Progenitor cell of endocrine pancreas (in vitro differentiated cells): ENCODE measurements at regions not wholly inside any gene's neighbourhood (a gene's known extent, or its start where the extent isn't known, plus 50 kb on each side); places are given as distances from the start of the nearest gene placed in this dataset.

ENCODE experiments used
- DNase-seq: peaks from one replicate; pipeline ENCODE4 v3.0.0; 2021; ENCODE audit warnings: low spot score; ENCODE audit not compliant: unreplicated experiment
- H3K27ac Mint-ChIP-seq: 2 replicates; pipeline ENCODE4 v1.8.0; 2021; ENCODE audit warnings: mild to moderate bottlenecking, moderate library complexity, mixed read lengths
- H3K27me3 Mint-ChIP-seq: 2 replicates; pipeline ENCODE4 v1.8.0; 2021; ENCODE audit warnings: mixed read lengths
- H3K36me3 Mint-ChIP-seq: 2 replicates; pipeline ENCODE4 v1.8.0; 2022; ENCODE audit warnings: mixed read lengths; ENCODE audit not compliant: insufficient read depth
- H3K4me1 Mint-ChIP-seq: 2 replicates; pipeline ENCODE4 v1.8.0; 2021; ENCODE audit warnings: low read depth, mixed read lengths
- H3K4me3 Mint-ChIP-seq: 2 replicates; pipeline ENCODE4 v1.8.0; 2021; ENCODE audit warnings: low read depth, mild to moderate bottlenecking, moderate library complexity, mixed read lengths
- H3K9me3 Mint-ChIP-seq: 2 replicates; pipeline ENCODE4 v1.8.0; 2021; ENCODE audit warnings: low read depth, mixed read lengths
- CTCF ChIP-seq: fragments of 200-600 bp; sonication (generic); IDR thresholded peaks from one replicate; pipeline ENCODE4 v1.5.0; 2021; ENCODE audit warnings: antibody characterized with exemption, mild to moderate bottlenecking; ENCODE audit not compliant: unreplicated experiment

- TF ChIP-seq CTCF, result no peak
- DNase-seq, result no peak
Measured at GRCh38 chr16:59574296-59574695, 840.2 kb upstream of the GOT2 start.

GRCh38 chr16:59573528-59574271 lies 839.6 kb upstream of the GOT2 start:
- no peaks in the 10 kb centered on the region for H3K4me1 Mint-ChIP-seq
- no peak overlapping the region for H3K27ac Mint-ChIP-seq
- H3K4me3 Mint-ChIP-seq, result no peak overlapping the region

More at GRCh38 chr16:59574296-59574695, 840.2 kb upstream of the GOT2 start:
- Mint-ChIP-seq H3K4me3 (no peak overlapping the region), H3K36me3 (no peaks in the 10 kb centered on the region), H3K27me3 (no peaks in the 10 kb centered on the region), H3K4me1 (no peaks in the 10 kb centered on the region), H3K27ac (no peak overlapping the region), H3K9me3 (no peaks in the 10 kb centered on the region)

GRCh38 chr16:59567496-59567895 lies 833.4 kb upstream of the GOT2 start:
- no peak overlapping the region for H3K27ac Mint-ChIP-seq
- DNase-seq, result no peak
- no peaks in the 10 kb centered on the region for H3K27me3 Mint-ChIP-seq
- no peaks in the 10 kb centered on the region for H3K9me3 Mint-ChIP-seq
- H3K4me3 Mint-ChIP-seq, result no peak overlapping the region
- no peaks in the 10 kb centered on the region for H3K4me1 Mint-ChIP-seq
- no peaks in the 10 kb centered on the region for H3K36me3 Mint-ChIP-seq
- no peak for TF ChIP-seq CTCF

More at GRCh38 chr16:59573528-59574271, 839.6 kb upstream of the GOT2 start:
- Mint-ChIP-seq H3K36me3 (no peaks in the 10 kb centered on the region), H3K27me3 (no peaks in the 10 kb centered on the region), H3K9me3 (no peaks in the 10 kb centered on the region)
- TF ChIP-seq CTCF, result no peak
- no peak for DNase-seq

GRCh38 chr16:59566446-59566845 lies 832.3 kb upstream of the GOT2 start:
- Mint-ChIP-seq H3K36me3 (no peaks in the 10 kb centered on the region), H3K27me3 (no peaks in the 10 kb centered on the region), H3K4me3 (no peak overlapping the region), H3K4me1 (no peaks in the 10 kb centered on the region), H3K9me3 (no peaks in the 10 kb centered on the region), H3K27ac (no peak overlapping the region)
- no peak for DNase-seq
- TF ChIP-seq CTCF, result no peak

- H3K4me3 Mint-ChIP-seq, result no peak overlapping the region
- H3K36me3 Mint-ChIP-seq, result no peaks in the 10 kb centered on the region
- H3K9me3 Mint-ChIP-seq, result no peaks in the 10 kb centered on the region
- TF ChIP-seq CTCF, result no peak
- DNase-seq, result no peak
- no peaks in the 10 kb centered on the region for H3K4me1 Mint-ChIP-seq
- H3K27ac Mint-ChIP-seq, result no peak overlapping the region
- peaks cover 2% of the 10 kb centered on the region for H3K27me3 Mint-ChIP-seq
Measured at GRCh38 chr16:59558679-59559078, 824.6 kb upstream of the GOT2 start.
